ENCODE measurements at regions not wholly inside any gene's neighbourhood (a gene's known extent, or its start where the extent isn't known, plus 50 kb on each side); places are given as distances from the start of the nearest gene placed in this dataset.

DNA sequence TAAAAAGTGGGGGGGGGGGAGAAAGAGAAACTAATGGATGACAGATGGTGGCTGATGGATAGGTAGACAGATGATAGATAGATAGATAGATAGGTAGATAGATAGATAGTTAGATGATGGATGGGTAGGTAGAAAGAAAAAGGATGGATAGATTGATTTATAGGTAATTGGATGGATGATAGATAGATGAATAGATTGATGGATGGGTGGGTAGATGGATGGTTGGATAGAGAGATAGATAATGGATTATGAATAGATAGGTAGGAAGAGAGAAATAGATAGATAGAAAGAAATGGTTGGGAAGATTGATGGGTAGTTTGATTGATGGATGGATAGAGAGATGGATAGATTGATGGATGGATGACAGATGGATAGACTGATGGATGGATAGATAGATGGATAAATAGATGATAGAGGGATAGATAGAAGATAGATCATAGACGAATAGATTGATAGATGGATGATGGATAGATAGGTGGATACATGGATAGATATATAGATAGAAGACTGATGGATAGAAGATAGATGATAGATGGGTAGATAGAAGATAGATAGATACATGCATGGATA, 337.1 kb downstream of the C16orf95 start:
- DNase-seq (ENCODE audit: low spot score), result no peak

DNA sequence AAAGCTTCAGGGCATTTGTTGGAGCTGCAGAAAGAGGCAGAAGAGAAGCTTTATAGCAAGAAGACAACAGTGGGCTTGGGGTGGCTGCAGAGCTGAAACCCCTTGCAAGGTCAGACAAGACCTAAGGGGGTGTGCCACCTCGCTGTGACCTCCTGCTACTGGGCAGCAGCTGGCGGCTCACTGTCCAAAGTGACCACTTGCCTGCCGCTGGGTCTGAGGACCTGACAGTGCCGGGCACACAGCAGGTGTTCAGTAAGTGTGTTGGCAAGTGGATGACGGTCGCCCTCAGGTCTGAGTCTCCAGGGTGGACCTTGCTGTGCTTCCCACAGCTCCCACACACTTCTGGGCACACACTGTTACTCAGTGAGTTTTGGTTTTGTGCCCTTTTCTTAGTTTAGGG, 336.5 kb downstream of the C16orf95 start:
- DNase-seq (ENCODE audit: low spot score), result no peak

DNA sequence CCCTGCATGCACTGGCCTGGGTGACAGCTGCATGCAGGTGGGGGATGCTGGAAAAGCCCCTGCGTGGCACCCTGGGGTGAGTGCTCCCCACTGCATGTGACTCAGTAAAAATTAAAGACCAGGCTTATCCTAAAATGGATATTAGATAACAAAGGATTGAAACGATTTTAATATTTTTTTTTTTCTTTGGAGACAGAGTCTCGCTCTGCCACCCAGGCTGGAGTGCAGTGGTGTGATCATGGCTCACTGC, 334.9 kb downstream of the C16orf95 start:
- DNase-seq (ENCODE audit: low spot score), result no peak

GRCh38 chr16:86982912-86983311, 334.3 kb downstream of the C16orf95 start:
- no peak for DNase-seq (ENCODE audit: low spot score)

- no peak for DNase-seq (ENCODE audit: low spot score)
These were observed 333.6 kb downstream of the C16orf95 start for GRCh38 chr16:86983621-86984020.

GRCh38 chr16:86984343-86984742, 332.8 kb downstream of the C16orf95 start:
- DNase-seq (ENCODE audit: low spot score), result no peak

DNA sequence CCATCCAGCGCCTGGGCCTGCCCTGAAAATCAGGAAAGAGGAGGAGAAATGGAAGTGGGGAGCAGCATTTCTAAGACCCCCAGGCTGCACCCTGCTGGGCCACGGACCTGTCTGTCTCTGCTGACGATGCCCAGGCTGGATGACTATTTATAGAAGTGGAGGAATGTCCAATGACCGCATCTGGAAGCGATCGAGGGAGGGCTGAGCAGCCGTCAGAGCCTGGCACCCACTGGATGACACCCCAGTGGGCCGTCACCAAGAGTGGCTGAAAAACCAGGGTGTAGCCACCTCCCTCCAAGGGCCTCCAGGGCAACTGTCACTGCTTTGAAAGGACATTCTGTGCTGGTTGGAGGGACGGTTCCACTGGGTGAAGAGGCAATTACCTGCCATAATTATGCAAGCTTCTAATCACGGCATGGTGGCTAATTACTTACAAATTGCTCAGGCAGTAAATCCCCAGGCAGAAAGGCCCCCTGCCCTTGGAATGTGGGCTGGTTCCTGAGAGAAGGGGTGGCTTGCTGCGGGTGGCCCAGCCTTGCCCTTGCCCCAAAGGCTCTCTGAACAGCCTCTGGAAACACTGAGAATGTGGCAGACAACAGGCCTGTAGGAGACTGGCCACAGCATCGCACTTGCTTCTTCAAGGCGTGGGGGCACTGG, 332.1 kb downstream of the C16orf95 start:
- no peak for DNase-seq (ENCODE audit: low spot score)

DNA sequence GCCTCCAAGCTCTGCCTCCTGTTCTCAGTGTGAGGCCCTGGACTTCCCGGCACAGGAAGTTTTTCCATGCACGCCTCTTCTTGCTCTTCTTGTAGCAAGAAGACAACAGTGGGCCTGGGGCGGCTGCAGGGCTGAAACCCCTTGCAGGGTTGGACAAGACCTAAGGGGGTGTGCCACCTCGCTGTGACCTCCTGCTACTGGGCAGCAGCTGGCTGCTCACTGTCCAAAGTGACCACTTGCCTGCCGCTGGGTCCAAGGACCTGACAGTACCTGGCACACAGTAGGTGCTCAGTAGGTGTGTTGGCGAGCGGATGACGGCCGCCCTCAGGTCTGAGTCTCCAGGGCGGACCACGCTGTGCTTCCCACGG, 331.6 kb downstream of the C16orf95 start:
- no peak for DNase-seq (ENCODE audit: low spot score)

- no peak for DNase-seq (ENCODE audit: low spot score)
These were observed 331.1 kb downstream of the C16orf95 start for GRCh38 chr16:86986136-86986535.

DNA sequence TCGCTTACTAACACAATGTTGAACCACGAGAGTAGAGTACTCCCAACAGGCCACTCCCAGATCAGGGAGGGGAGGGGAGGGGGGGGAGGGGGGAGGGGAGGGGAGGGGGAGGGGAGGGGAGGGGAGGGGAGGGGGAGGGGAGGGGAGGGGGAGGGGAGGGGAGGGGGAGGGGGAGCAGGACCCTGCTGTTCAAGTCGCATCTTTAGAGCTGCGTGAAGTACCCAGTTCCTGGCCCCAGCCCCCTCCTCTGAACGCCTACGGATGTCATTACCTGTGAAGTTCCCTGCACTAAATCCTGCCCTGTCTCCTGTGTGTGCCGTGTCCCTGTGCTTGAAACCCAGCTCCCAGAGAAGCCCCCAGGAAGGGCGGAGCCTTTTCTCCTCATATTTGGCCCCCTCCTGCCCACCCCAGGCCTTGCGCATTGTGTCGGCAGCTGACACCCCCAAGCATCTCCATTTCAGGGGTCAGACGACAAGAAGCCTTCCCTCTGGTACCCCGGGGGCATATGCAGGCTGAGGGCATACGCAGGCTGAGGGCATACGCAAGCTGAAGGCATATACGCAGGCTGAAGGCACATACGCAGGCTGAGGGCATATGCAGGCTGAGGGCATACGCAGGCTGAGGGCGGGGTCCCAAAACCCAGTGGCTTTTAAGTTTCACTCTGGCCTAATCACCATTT, 330.2 kb downstream of the C16orf95 start:
- no peak for DNase-seq (ENCODE audit: low spot score)

DNA sequence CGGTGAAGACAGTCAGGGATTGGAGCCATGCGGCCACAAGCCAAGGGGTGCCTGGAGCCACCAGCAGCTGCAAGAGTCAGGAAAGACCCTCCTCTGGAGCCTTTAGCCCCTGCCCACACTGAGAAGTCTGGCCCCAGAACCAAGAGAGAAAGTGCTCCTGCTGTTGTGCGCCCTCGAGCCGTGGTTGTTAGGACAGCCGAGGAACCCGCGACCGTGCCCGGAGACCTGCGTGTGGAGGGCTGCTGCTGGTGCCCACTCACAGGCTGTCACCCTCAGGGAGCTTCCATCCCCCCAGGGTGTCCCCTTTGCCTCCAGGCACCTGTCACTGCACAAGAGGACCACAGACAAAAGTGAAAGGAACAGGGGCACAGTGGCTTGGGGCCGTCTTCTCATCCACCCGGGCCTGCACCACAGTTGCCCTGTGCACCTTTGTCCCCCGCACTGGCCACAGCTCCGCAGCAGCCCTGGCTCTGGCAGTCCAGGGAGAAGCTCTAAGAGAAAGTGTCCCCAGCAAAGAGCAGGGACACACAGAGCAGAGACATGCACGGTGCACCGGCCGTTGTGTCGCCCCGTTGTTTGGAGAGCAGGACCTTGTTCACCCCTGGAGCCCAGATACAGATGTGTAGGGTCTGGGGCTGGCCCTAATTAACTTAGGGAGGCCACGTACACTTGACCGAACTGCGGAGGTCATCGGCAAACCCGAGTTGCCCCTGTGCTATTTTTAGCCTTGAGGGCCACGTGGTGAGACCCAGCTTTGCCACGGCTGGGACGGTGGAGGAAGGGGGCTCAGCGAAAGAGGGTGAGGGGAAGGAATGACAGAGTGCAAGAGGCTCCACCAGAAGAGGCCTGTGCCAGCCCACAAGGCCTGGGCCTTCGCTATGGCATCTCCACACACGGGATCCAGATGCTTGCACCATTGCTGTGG, 329.2 kb downstream of the C16orf95 start:
- no peak for DNase-seq (ENCODE audit: low spot score)

GRCh38 chr16:86988920-86989696, 328.1 kb downstream of the C16orf95 start:
- no peak for DNase-seq (ENCODE audit: low spot score)

- DNase-seq (ENCODE audit: low spot score), result peak; percentile 25
These were observed 326.7 kb downstream of the C16orf95 start for GRCh38 chr16:86990451-86990850.

DNA sequence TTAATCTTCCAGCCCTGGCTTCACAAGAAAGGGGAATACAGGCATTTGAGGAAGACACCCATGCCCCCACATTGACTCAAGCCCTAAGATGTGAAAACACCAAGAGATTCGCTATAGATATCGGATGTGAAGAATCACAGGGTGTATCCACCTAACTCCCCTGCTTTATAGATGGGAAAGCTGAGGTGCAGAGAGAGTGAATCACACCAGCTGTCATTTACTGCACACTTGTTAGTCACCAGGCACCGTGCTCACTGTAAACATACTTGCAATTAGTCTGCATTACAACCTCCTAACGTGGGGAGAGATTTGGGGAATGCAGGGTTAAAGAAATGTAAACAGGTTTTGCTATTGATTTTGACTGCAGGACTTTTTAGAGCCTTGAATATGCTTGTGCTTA, 325.5 kb downstream of the C16orf95 start:
- peak; percentile 9 for DNase-seq (ENCODE audit: low spot score)

- DNase-seq (ENCODE audit: low spot score), result no peak
These were observed 324.6 kb downstream of the C16orf95 start for GRCh38 chr16:86992587-86992986.

DNA sequence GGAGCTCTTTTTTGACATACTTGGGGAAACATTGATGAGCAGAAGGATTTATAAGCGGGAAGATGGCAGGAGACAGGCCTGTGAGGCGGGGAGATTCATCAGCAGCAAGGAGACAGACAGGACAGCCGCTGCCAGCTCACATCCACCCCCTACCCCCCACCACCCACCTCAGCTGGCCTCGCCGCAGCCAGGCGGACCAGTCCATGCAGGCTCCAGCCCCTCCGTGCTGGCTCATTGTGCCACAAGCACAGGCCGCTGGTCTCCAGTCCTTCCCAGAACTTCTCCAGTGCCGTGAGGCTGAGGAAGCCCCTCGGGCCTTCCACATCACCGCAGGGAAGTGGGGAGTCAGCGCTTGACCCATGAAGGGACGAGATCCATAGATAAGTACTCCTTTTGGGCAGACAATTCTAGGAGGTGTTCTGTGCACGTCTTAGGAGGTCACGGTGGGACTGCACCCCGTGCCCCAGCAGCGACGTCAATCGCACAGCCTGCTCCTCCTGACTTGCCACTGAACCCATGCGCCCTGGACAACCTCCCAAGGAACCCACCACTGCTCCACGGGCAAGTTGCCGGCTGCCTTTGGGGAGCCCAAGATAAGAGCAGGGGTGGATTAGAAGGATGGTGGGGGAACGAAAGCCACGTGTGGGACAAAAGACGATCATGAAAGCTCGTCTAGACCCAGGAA, 323.6 kb downstream of the C16orf95 start:
- DNase-seq (ENCODE audit: low spot score), result no peak

DNA sequence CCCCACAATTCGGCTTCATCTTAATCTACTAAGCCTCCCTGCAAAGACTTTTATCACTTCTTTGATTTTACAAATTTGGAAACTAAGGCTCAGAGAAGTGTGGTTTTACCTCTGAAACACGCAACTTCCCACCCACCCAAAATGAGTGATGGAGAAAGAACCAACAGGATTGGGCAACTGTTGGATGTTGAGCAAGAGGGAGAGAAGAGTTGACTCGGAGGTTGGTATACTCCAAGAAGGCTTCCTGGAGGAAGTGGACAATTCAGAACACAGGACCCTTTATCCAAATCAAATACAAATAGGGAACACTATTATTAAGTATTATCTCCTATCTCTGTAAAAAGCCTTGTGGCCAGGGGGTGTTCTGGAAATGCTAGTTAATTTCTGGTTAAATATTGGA, 323.0 kb downstream of the C16orf95 start:
- no peak for DNase-seq (ENCODE audit: low spot score)

GRCh38 chr16:86994651-86995171, 322.5 kb downstream of the C16orf95 start:
- DNase-seq (ENCODE audit: low spot score), result peak; percentile 45

DNA sequence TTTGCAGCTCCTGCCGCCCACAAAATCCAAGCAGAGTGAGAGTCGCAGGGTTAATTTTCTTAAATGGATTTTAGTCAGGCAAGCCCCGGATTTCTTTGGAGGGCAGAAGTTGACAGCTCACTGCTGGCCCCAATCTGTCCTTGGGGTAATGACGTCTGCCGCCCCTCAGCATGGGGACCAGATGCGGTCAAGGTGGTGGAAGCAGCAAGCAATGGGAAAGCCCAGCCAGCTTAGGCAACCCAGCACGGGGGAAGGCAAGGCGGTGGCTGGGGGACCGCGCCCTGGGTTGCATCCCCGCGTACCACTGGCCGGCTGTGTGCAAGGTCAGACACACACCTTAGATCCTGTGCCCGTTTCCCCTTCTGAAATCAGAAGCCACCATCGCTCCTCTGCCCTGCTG, 321.7 kb downstream of the C16orf95 start:
- no peak for DNase-seq (ENCODE audit: low spot score)

DNA sequence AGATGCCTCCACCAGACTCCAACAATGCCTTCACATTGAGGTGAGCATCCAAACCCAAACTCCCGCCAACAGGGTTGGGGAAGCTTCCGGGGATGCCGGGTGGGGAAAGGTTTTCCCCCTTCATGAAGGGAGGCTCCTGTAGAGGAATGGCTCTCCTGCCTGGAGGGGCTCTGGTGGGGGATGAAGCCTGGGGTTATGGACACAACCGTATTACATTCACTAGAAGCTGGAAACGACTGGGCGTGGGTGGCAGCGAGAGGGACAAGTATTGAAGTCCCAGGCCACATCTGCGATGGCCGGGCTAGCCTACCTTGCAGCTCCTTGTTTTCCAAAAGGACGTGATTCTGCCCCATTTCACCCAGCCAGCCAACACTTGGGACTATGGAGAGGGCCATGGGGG, 321.1 kb downstream of the C16orf95 start:
- DNase-seq (ENCODE audit: low spot score), result no peak

DNA sequence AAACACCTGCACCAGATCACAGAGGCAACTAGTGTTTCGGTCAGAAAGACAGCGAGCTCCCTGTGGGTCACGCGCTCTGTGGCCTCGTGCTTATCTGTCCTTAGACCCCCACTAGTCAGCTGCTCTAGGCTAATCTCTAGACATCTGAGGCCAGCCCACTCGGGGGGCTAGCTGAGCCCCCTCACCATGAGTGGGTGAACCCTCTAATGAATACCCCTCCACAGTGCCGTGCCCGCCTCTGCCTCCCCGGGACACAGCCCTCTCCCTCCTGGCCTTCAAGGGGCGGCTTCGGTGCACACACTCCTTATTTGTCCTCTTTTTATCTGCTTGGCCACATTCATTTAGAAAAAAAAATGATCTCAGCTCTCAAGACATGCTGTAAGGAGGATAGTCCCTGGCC, 320.1 kb downstream of the C16orf95 start:
- no peak for DNase-seq (ENCODE audit: low spot score)
